Activated gamma-delta T cell treated with anti-CD3 and anti-CD28 coated beads, Interleukin-2, amount 50 U/mL, for 16 hours (primary cell): ENCODE measurements at regions not wholly inside any gene's neighbourhood (a gene's known extent, or its start where the extent isn't known, plus 50 kb on each side); places are given as distances from the start of the nearest gene placed in this dataset.

ENCODE experiments used
- DNase-seq: peaks from one replicate; pipeline ENCODE4 v3.0.0-alpha.2; 2020; ENCODE audit warnings: low read depth

- DNase-seq, result no peak
These were observed 294.9 kb downstream of the GLRX3 start for GRCh38 chr10:130430852-130431704.

- no peak for DNase-seq
These were observed 296.1 kb downstream of the GLRX3 start for GRCh38 chr10:130432271-130432670.

GRCh38 chr10:130432850-130433249 is 296.7 kb downstream of the GLRX3 start:
- DNase-seq, result no peak

GRCh38 chr10:130434446-130435385 is 298.5 kb downstream of the GLRX3 start:
- no peak for DNase-seq

GRCh38 chr10:130435961-130436360 is 299.8 kb downstream of the GLRX3 start:
- no peak for DNase-seq

- no peak for DNase-seq
These were observed 302.7 kb downstream of the GLRX3 start for GRCh38 chr10:130438861-130439260.

GRCh38 chr10:130439766-130440165 is 303.6 kb downstream of the GLRX3 start:
- no peak for DNase-seq

GRCh38 chr10:130440494-130440893 is 304.3 kb downstream of the GLRX3 start:
- DNase-seq, result no peak

- no peak for DNase-seq
These were observed 304.8 kb downstream of the GLRX3 start for GRCh38 chr10:130440971-130441370.

- no peak for DNase-seq
These were observed 306.9 kb downstream of the GLRX3 start for GRCh38 chr10:130443066-130443465.

GRCh38 chr10:130453036-130453720 is 317.0 kb downstream of the GLRX3 start:
- no peak for DNase-seq

- no peak for DNase-seq
These were observed 317.7 kb downstream of the GLRX3 start for GRCh38 chr10:130453721-130454542.

- no peak for DNase-seq
These were observed 318.4 kb downstream of the GLRX3 start for GRCh38 chr10:130454543-130455000.

- DNase-seq, result no peak
These were observed 319.0 kb downstream of the GLRX3 start for GRCh38 chr10:130455111-130455695.

GRCh38 chr10:130455791-130456190 is 319.6 kb downstream of the GLRX3 start:
- no peak for DNase-seq

GRCh38 chr10:130456616-130457015 is 320.4 kb downstream of the GLRX3 start:
- no peak for DNase-seq

- DNase-seq, result no peak
These were observed 322.3 kb downstream of the GLRX3 start for GRCh38 chr10:130458509-130458908.

GRCh38 chr10:130459011-130459410 is 322.8 kb downstream of the GLRX3 start:
- no peak for DNase-seq

- no peak for DNase-seq
These were observed 323.8 kb downstream of the GLRX3 start for GRCh38 chr10:130459851-130460490.

- no peak for DNase-seq
These were observed 325.4 kb downstream of the GLRX3 start for GRCh38 chr10:130461631-130462030.
